SJCRH30 (cell line): ENCODE measurements at regions not wholly inside any gene's neighbourhood (a gene's known extent, or its start where the extent isn't known, plus 50 kb on each side); places are given as distances from the start of the nearest gene placed in this dataset.

Experiments used
- DNase-seq, 2 experiments: peaks; one replicate each; pipeline ENCODE4 v3.0.0-alpha.2; 2015 to 2020
- H3K27ac ChIP-seq: fragments of 250-450 bp; sonication (Bioruptor Pico); 2 replicates; pipeline ENCODE4 v1.5.1; 2020; ENCODE audit warnings: mild to moderate bottlenecking, moderate library complexity
- H3K27me3 ChIP-seq: fragments of 250-450 bp; sonication (Bioruptor Pico); 2 replicates; pipeline ENCODE4 v1.5.1; 2020; ENCODE audit warnings: mild to moderate bottlenecking, moderate library complexity
- H3K36me3 ChIP-seq: fragments of 250-450 bp; sonication (Bioruptor Pico); 2 replicates; pipeline ENCODE4 v1.5.1; 2020; ENCODE audit warnings: mild to moderate bottlenecking, moderate library complexity
- H3K4me1 ChIP-seq: fragments of 250-450 bp; sonication (Bioruptor Pico); 2 replicates; pipeline ENCODE4 v1.5.1; 2020; ENCODE audit warnings: mild to moderate bottlenecking, moderate library complexity
- H3K4me3 ChIP-seq: fragments of 250-450 bp; sonication (Bioruptor Pico); 2 replicates; pipeline ENCODE4 v1.5.1; 2020; ENCODE audit warnings: mild to moderate bottlenecking, moderate library complexity
- H3K9me3 ChIP-seq: fragments of 250-450 bp; sonication (Bioruptor Pico); replicated peaks from 2 replicates; pipeline ENCODE4 v1.5.1; 2020; ENCODE audit warnings: mild to moderate bottlenecking, moderate library complexity

DNA sequence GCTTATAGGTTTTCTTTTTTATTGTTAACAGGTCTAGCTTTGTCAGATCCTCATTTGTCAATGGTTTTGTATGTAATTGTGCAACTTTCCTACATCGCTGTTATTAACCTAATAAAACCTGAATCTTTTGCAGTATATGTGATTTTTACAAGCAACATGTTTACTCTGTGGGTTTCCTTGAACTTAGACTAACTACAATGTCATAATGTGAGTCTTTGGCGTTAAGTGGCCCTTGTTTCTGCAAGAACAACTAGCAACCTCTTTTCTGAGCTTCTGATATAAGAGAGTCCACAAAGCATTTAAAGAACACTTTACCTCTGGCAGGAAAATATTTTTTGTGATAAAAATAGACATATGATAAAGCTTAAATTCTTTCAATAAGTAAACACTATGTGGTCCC, 230.3 kb upstream of the CFAP20DC start:
- Histone ChIP-seq H3K27me3 (no peaks in the 10 kb centered on the region), H3K36me3 (no peaks in the 10 kb centered on the region), H3K9me3 (no peaks in the 10 kb centered on the region), H3K4me3 (no peak overlapping the region), H3K4me1 (no peaks in the 10 kb centered on the region), H3K27ac (no peak overlapping the region)
- DNase-seq, result no peak

GRCh38 chr3:59277816-59278215, 228.0 kb upstream of the CFAP20DC start:
- H3K27me3 ChIP-seq, result no peaks in the 10 kb centered on the region
- H3K4me1 ChIP-seq, result no peaks in the 10 kb centered on the region
- H3K4me3 ChIP-seq, result no peak overlapping the region
- DNase-seq, result no peak
- no peaks in the 10 kb centered on the region for H3K36me3 ChIP-seq
- no peaks in the 10 kb centered on the region for H3K9me3 ChIP-seq
- no peak overlapping the region for H3K27ac ChIP-seq

GRCh38 chr3:59277201-59277600, 227.4 kb upstream of the CFAP20DC start:
- no peaks in the 10 kb centered on the region for H3K4me1 ChIP-seq
- H3K27me3 ChIP-seq, result no peaks in the 10 kb centered on the region
- no peak for DNase-seq
- no peaks in the 10 kb centered on the region for H3K9me3 ChIP-seq
- no peak overlapping the region for H3K27ac ChIP-seq
- no peaks in the 10 kb centered on the region for H3K36me3 ChIP-seq
- no peak overlapping the region for H3K4me3 ChIP-seq

DNA sequence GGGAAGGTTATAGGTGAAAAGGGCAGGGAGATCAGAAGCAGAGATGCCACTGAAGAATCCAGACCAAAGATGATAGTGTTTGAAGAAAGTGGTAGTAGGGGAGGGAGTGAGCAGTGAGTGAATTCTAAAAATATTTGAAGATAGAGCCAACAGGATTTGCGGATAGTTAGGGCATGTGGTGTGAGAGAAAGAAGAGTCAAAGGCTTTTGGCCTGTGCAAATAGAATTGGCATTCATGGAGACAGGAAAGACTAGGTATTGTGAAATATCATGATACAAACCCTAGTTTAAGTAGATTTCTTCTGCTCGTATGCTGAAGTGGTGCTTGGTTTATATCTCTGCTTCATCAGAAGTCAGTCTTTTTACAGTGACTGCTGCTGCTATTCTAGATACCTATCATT, 224.2 kb upstream of the CFAP20DC start:
- Histone ChIP-seq H3K27ac (no peak overlapping the region), H3K9me3 (no peaks in the 10 kb centered on the region), H3K36me3 (no peaks in the 10 kb centered on the region), H3K4me3 (no peak overlapping the region), H3K27me3 (no peaks in the 10 kb centered on the region), H3K4me1 (no peaks in the 10 kb centered on the region)
- no peak for DNase-seq

DNA sequence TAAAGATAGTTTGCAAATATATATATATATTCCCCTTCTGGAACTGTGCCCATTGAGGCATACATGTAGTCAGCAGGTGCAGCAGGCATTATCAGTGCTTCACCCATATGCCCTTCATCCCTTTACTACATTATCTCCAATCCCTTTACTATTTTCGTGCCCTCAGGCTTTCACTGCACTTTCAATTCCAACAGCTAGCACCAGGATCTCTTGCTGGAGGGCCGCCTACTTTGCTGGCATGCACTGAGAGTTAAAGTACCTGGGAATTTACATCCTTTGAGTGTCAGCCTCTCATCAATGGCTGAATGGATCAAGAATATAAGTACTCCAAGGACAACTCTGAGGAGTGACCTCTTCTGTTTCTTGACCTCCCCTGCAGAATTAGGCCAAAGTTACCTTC, 222.1 kb upstream of the CFAP20DC start:
- H3K36me3 ChIP-seq, result no peaks in the 10 kb centered on the region
- H3K27ac ChIP-seq, result no peak overlapping the region
- no peaks in the 10 kb centered on the region for H3K27me3 ChIP-seq
- no peak for DNase-seq
- H3K4me3 ChIP-seq, result no peak overlapping the region
- no peaks in the 10 kb centered on the region for H3K4me1 ChIP-seq
- no peaks in the 10 kb centered on the region for H3K9me3 ChIP-seq

DNA sequence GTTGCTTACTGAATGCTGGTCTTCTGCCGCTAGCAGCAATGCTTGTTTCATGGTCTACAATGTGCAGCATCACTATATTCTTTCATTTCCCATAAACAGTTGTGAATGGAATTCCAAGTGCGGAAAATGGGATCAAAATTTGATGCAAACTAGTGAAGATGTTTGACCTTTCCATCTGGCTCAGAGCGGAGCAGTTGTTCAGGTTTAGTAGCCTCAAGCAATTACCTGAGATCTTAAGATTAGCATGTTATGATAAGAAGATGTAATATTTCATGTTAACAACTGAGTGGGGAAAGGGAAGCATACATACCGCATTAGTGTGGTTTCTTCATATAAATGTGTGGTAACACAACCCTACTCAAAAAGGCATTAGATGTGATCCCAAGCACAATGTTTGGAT, 221.1 kb upstream of the CFAP20DC start:
- peak in 1 of 2 experiments; percentile 9 for DNase-seq

DNA sequence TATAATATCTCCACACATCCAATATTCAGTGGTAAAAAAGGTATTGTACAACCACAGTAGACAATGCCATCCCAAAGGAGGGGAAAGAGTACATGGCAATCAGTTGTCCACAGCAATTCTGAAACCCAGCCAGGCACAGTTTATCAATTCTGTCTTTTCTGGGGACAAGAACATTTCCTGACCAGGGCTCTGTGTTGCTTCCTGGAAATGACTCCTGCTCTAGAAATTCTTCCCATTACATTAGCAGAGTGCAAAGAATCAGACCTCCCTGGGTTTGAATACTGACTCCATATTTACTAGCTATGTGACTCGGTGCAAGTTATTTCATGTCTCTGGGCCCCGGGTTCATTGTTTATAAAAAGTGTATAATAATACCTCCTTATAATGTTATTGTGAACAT, 220.4 kb upstream of the CFAP20DC start:
- DNase-seq, result no peak
- Histone ChIP-seq H3K4me1 (no peaks in the 10 kb centered on the region), H3K4me3 (no peak overlapping the region), H3K27ac (no peak overlapping the region), H3K9me3 (no peaks in the 10 kb centered on the region), H3K27me3 (no peaks in the 10 kb centered on the region), H3K36me3 (no peaks in the 10 kb centered on the region)

More for the DNA sequence above, 221.1 kb upstream of the CFAP20DC start:
- no peaks in the 10 kb centered on the region for H3K4me1 ChIP-seq
- H3K4me3 ChIP-seq, result no peak overlapping the region
- H3K27me3 ChIP-seq, result no peaks in the 10 kb centered on the region
- no peaks in the 10 kb centered on the region for H3K9me3 ChIP-seq
- no peak overlapping the region for H3K27ac ChIP-seq
- H3K36me3 ChIP-seq, result no peaks in the 10 kb centered on the region

- DNase-seq, result no peak
- Histone ChIP-seq H3K36me3 (no peaks in the 10 kb centered on the region), H3K9me3 (no peaks in the 10 kb centered on the region), H3K4me3 (no peak overlapping the region), H3K27me3 (no peaks in the 10 kb centered on the region), H3K27ac (no peak overlapping the region), H3K4me1 (no peaks in the 10 kb centered on the region)
Measured at GRCh38 chr3:59268170-59268569, 218.3 kb upstream of the CFAP20DC start.

DNA sequence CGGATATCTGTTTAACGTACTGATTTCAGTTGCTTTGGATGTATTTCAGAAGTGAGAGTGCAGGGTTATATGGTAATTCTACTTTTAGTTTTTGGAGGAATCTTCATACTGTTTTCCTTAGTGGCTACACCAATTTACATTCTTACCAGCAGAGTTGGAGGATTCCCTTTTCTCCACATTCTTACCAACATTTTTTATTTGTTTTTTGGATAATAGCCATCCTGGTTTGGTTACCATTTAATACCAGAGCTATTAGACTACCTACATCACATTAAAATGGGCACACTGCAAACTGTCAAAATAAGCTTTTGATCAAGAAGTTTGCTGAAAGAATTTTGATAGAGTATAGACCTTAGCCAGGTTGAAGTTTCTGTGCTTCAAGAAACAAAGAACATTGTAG, 217.2 kb upstream of the CFAP20DC start:
- H3K4me3 ChIP-seq, result no peak overlapping the region

DNA sequence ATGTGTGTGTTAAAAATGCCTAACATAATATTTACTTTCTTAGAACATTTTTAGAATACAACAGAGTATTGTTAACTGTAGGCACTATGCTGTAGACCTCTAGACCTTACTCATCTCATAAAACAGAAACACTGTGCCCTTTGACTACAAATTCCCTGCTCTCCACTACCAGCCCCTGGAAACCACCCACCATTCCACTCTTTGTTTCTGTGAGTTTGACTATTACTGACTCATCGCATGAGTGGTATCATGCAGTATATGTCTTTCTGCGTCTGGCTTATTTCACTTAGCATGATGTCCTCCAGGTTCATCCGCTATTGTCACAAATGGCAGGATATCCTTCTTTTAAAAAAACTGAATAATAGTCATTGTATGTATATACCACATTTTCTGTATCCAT, 216.7 kb upstream of the CFAP20DC start:
- H3K27ac ChIP-seq, result no peak overlapping the region
- H3K4me3 ChIP-seq, result no peak overlapping the region
- H3K4me1 ChIP-seq, result no peaks in the 10 kb centered on the region
- no peaks in the 10 kb centered on the region for H3K36me3 ChIP-seq
- H3K9me3 ChIP-seq, result no peaks in the 10 kb centered on the region
- DNase-seq, result no peak
- H3K27me3 ChIP-seq, result no peaks in the 10 kb centered on the region

More for the DNA sequence above, 217.2 kb upstream of the CFAP20DC start:
- Histone ChIP-seq H3K9me3 (no peaks in the 10 kb centered on the region), H3K4me1 (no peaks in the 10 kb centered on the region), H3K36me3 (no peaks in the 10 kb centered on the region), H3K27ac (no peak overlapping the region), H3K27me3 (no peaks in the 10 kb centered on the region)
- DNase-seq, result no peak

GRCh38 chr3:59265566-59265965, 215.7 kb upstream of the CFAP20DC start:
- no peaks in the 10 kb centered on the region for H3K36me3 ChIP-seq
- H3K27ac ChIP-seq, result no peak overlapping the region
- DNase-seq, result no peak
- no peak overlapping the region for H3K4me3 ChIP-seq
- no peaks in the 10 kb centered on the region for H3K9me3 ChIP-seq
- no peaks in the 10 kb centered on the region for H3K27me3 ChIP-seq
- H3K4me1 ChIP-seq, result no peaks in the 10 kb centered on the region

DNA sequence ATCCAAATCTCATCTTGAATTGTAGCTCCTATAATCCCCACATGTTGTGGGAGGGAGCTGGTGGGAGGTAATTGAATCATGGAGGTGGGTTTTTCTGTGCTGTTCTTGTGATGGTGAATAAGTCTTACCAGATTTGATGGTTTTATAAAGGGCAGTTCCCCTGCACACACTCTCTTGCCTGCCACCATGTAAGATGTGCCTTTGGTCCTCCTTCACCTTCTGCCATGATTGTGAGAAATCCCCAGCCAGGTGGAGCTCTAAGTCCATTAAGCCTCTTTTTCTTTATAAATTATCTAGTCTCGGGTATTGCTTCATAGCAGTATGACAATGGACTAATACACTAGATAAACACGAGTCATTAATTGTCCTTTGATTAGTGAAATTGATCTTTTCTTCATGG, 214.5 kb upstream of the CFAP20DC start:
- Histone ChIP-seq H3K27me3 (no peaks in the 10 kb centered on the region), H3K9me3 (no peaks in the 10 kb centered on the region), H3K4me1 (no peaks in the 10 kb centered on the region), H3K27ac (no peak overlapping the region), H3K36me3 (no peaks in the 10 kb centered on the region), H3K4me3 (no peak overlapping the region)
- no peak for DNase-seq

- DNase-seq, result no peak
- H3K4me1 ChIP-seq, result no peaks in the 10 kb centered on the region
Measured at GRCh38 chr3:59263152-59263551, 213.3 kb upstream of the CFAP20DC start.

GRCh38 chr3:59262076-59262498, 212.3 kb upstream of the CFAP20DC start:
- H3K27ac ChIP-seq, result no peak overlapping the region
- H3K4me1 ChIP-seq, result no peaks in the 10 kb centered on the region
- DNase-seq, result no peak
- no peaks in the 10 kb centered on the region for H3K9me3 ChIP-seq
- H3K36me3 ChIP-seq, result no peaks in the 10 kb centered on the region
- H3K27me3 ChIP-seq, result no peaks in the 10 kb centered on the region
- H3K4me3 ChIP-seq, result no peak overlapping the region

More at GRCh38 chr3:59263152-59263551, 213.3 kb upstream of the CFAP20DC start:
- H3K9me3 ChIP-seq, result no peaks in the 10 kb centered on the region
- no peak overlapping the region for H3K4me3 ChIP-seq
- no peak overlapping the region for H3K27ac ChIP-seq
- no peaks in the 10 kb centered on the region for H3K36me3 ChIP-seq
- no peaks in the 10 kb centered on the region for H3K27me3 ChIP-seq

- H3K9me3 ChIP-seq, result no peaks in the 10 kb centered on the region
- DNase-seq, result no peak
- H3K36me3 ChIP-seq, result no peaks in the 10 kb centered on the region
- no peak overlapping the region for H3K27ac ChIP-seq
- no peaks in the 10 kb centered on the region for H3K27me3 ChIP-seq
- no peak overlapping the region for H3K4me3 ChIP-seq
- no peaks in the 10 kb centered on the region for H3K4me1 ChIP-seq
Measured at GRCh38 chr3:59261009-59261408, 211.2 kb upstream of the CFAP20DC start.

DNA sequence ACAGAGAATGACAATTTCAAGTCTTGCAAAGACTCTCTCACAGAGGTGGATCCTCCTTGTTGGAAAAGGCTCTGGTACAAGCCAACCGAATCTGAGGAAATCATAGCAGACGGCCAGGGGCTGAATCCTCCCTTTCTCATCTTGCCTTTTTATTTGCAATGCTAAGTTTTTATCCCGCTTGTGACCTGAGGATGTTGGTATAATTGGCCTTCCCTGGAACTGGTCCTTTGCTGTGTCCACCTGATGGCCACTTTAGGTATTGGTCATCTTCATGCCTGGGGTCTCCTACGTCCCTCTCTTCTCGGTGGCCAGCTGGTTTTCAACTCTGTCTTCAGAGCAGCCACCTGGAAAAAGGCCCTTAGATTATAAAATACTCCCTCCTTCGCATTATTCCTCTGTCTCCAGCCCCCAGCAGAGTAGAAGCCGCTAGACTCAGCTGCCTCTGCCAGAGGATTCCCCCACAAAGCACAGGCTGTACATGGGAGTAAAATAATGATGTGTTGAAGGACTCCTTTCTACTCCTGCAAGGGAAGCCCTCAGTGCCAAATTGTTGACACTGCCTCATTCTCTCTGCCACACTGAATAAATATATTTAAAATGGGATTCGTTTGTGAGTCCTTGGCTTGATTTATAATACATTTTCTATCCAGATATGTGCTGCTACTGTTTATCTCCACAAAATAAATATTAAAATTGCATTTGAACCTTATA, 208.9 kb upstream of the CFAP20DC start:
- Histone ChIP-seq H3K27me3 (no peaks in the 10 kb centered on the region), H3K4me1 (no peaks in the 10 kb centered on the region), H3K27ac (no peak overlapping the region), H3K4me3 (no peak overlapping the region), H3K36me3 (no peaks in the 10 kb centered on the region), H3K9me3 (no peaks in the 10 kb centered on the region)
- DNase-seq, result no peak
